MCF 10A (cell line): ENCODE measurements at regions not wholly inside any gene's neighbourhood (a gene's known extent, or its start where the extent isn't known, plus 50 kb on each side); places are given as distances from the start of the nearest gene placed in this dataset.

Experiments used
- BruUV-seq: library from RNA; stranded (reverse); fragments of 400-500 nt; replicated peaks from 2 replicates; lab custom pipeline; 2021; lab: Mats Ljungman, UMichigan
- CTCF ChIA-PET: fragments of 300-600 bp; sonication (Branson Sonifier 250); formaldehyde crosslinking; extraction: SDS; loops from one replicate; lab custom pipeline; 2021; ENCODE audit warnings: antibody characterized with exemption, inconsistent platforms; lab: Yijun Ruan, JAX
- POLR2A ChIA-PET: fragments of 300-600, 350-650 bp; sonication (Branson Sonifier 250); formaldehyde crosslinking; extraction: SDS; loops from one replicate; lab custom pipeline; 2020; ENCODE audit warnings: antibody characterized with exemption, inconsistent platforms; lab: Yijun Ruan, JAX
- DNase-seq: peaks from one replicate; pipeline ENCODE4 v3.0.0-alpha.2; 2018; ENCODE audit not compliant: unreplicated experiment
- H3K27ac Mint-ChIP-seq: one replicate; pipeline ENCODE4 v1.8.0; 2022; ENCODE audit warnings: mild to moderate bottlenecking, low read depth, mixed read lengths; ENCODE audit not compliant: unreplicated experiment
- H3K27me3 Mint-ChIP-seq: one replicate; pipeline ENCODE4 v1.8.0; 2022; ENCODE audit warnings: mixed read lengths; ENCODE audit not compliant: insufficient read depth, unreplicated experiment
- H3K36me3 Mint-ChIP-seq: one replicate; pipeline ENCODE4 v1.8.0; 2022; ENCODE audit warnings: mild to moderate bottlenecking, moderate library complexity, mixed read lengths; ENCODE audit not compliant: insufficient read depth, unreplicated experiment
- H3K4me1 Mint-ChIP-seq: one replicate; pipeline ENCODE4 v1.8.0; 2022; ENCODE audit warnings: mixed read lengths; ENCODE audit not compliant: insufficient read depth, unreplicated experiment
- H3K4me3 Mint-ChIP-seq: one replicate; pipeline ENCODE4 v1.8.0; 2022; ENCODE audit warnings: mild to moderate bottlenecking, moderate library complexity, mixed read lengths; ENCODE audit not compliant: unreplicated experiment
- H3K9me3 Mint-ChIP-seq: one replicate; pipeline ENCODE4 v1.8.0; 2022; ENCODE audit warnings: mixed read lengths; ENCODE audit not compliant: unreplicated experiment
- CTCF ChIP-seq: fragments of 200-600 bp; IDR thresholded peaks from one replicate; pipeline ENCODE4 v1.8.0; 2022; ENCODE audit warnings: antibody characterized with exemption, mild to moderate bottlenecking; ENCODE audit not compliant: unreplicated experiment
- intact Hi-C: fragments of 100-400 bp; cut with micrococcal nuclease; formaldehyde crosslinking; loops from 2 replicates; pipeline ENCODE4 v1.14.1; 2022

- H3K36me3 Mint-ChIP-seq: no peaks in the 10 kb centered on the region
- H3K27ac Mint-ChIP-seq: no peak overlapping the region
- ChIA-PET POLR2A (interaction anchor here (0.6 to 1.6 kb wide), 5 partner anchors 11 to 1287 kb away, joined by 3 to 8 read pairs (median 4); no protein-coding TSS in a partner anchor), CTCF (interaction anchor here (0.9 to 2.9 kb wide), 8 partner anchors 9 to 186 kb away, joined by 3 to 23 read pairs (median 4); no protein-coding TSS in a partner anchor)
- no TSS peak for BruUV-seq
- peaks cover 14% of the 10 kb centered on the region for H3K4me1 Mint-ChIP-seq
- H3K9me3 Mint-ChIP-seq: no peaks in the 10 kb centered on the region
- TF ChIP-seq CTCF: no peak
- no peak overlapping the region for H3K4me3 Mint-ChIP-seq
- intact Hi-C loops: no loop called here
- DNase-seq: no peak
- H3K27me3 Mint-ChIP-seq: no peaks in the 10 kb centered on the region
Measured at GRCh38 chr5:148927307-148927946, 101.0 kb downstream of the ADRB2 start.

GRCh38 chr5:148928141-148928540, 101.7 kb downstream of the ADRB2 start:
- no TSS peak for BruUV-seq
- Mint-ChIP-seq H3K9me3 (no peaks in the 10 kb centered on the region), H3K27me3 (no peaks in the 10 kb centered on the region), H3K4me1 (peaks cover 11% of the 10 kb centered on the region), H3K27ac (no peak overlapping the region), H3K36me3 (no peaks in the 10 kb centered on the region), H3K4me3 (no peak overlapping the region)
- CTCF ChIA-PET: interaction anchor here (0.5 to 2.9 kb wide), 7 partner anchors 8 to 187 kb away, joined by 3 to 23 read pairs (median 4); no protein-coding TSS in a partner anchor
- intact Hi-C loops: no loop called here
- no peak for TF ChIP-seq CTCF
- POLR2A ChIA-PET: interaction anchor here (0.6 to 1.6 kb wide), 3 partner anchors 12 to 62 kb away, joined by 3 to 8 read pairs (median 4); no protein-coding TSS in a partner anchor
- DNase-seq: no peak

GRCh38 chr5:148931453-148932057, 105.1 kb downstream of the ADRB2 start:
- Mint-ChIP-seq H3K27ac (no peak overlapping the region), H3K4me3 (no peak overlapping the region), H3K9me3 (no peaks in the 10 kb centered on the region), H3K36me3 (no peaks in the 10 kb centered on the region), H3K27me3 (no peaks in the 10 kb centered on the region), H3K4me1 (peaks cover 5% of the 10 kb centered on the region)
- no peak for DNase-seq
- intact Hi-C loops: no loop called here
- CTCF ChIA-PET: interaction anchor here (0.6 to 2.6 kb wide), 7 partner anchors 9 to 196 kb away, joined by 3 to 12 read pairs (median 4); partner anchors contain the start of gene ADRB2
- no TSS peak for BruUV-seq
- POLR2A ChIA-PET: interaction anchor here (1.3 kb wide), 1 partner anchor 18 kb away, joined by 3 read pairs; no protein-coding TSS in a partner anchor
- TF ChIP-seq CTCF: no peak

- intact Hi-C loops: no loop called here
- no peak overlapping the region for H3K27ac Mint-ChIP-seq
- DNase-seq: no peak
- ChIA-PET CTCF (interaction anchor here (0.6 to 2.1 kb wide), 4 partner anchors 24 to 170 kb away, joined by 3 to 7 read pairs (median 4); no protein-coding TSS in a partner anchor), POLR2A (no interaction called here)
- no TSS peak for BruUV-seq
- H3K4me3 Mint-ChIP-seq: no peak overlapping the region
- peaks cover 13% of the 10 kb centered on the region for H3K4me1 Mint-ChIP-seq
- no peaks in the 10 kb centered on the region for H3K9me3 Mint-ChIP-seq
- H3K36me3 Mint-ChIP-seq: no peaks in the 10 kb centered on the region
- no peaks in the 10 kb centered on the region for H3K27me3 Mint-ChIP-seq
- TF ChIP-seq CTCF: no peak
Measured at GRCh38 chr5:148932355-148932935, 106.0 kb downstream of the ADRB2 start.
